GM18951 (cell line): ENCODE measurements at regions not wholly inside any gene's neighbourhood (a gene's known extent, or its start where the extent isn't known, plus 50 kb on each side); places are given as distances from the start of the nearest gene placed in this dataset.

Experiments
- POLR2A ChIP-seq: IDR thresholded peaks from 4 replicates; pipeline ENCODE4 v1.6.1; 2011; ENCODE audit warnings: mild to moderate bottlenecking; ENCODE audit not compliant: insufficient read length, insufficient read depth; ENCODE audit errors: extremely low read depth
- in situ Hi-C: fragments of 300-500 bp; cut with MboI; formaldehyde crosslinking; loops from one replicate; pipeline ENCODE4 v1.12.0; 2022; ENCODE audit warnings: low sequenced_read_pairs, mixed read lengths, inconsistent platforms; ENCODE audit not compliant: unreplicated experiment

DNA sequence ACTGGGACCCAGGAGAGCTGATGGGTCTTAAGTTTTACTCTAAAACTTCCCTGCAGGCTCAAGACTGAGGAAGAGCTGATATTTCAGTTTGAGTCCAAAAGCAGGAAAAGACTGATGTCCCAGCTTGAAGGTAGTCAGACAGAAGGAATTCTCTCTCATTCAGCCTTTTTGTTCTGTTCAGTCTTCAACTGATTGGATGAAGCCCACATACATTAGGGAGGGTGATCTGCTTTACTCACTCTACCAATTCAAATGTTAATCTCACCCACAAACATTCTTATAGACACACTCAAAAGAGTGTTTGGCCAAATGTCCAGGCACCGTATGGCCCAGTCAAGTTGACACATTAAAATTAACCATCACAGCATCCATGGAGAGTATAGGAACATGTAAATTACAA lies 173.5 kb downstream of the KCNRG start:
- no peak for TF ChIP-seq POLR2A

DNA sequence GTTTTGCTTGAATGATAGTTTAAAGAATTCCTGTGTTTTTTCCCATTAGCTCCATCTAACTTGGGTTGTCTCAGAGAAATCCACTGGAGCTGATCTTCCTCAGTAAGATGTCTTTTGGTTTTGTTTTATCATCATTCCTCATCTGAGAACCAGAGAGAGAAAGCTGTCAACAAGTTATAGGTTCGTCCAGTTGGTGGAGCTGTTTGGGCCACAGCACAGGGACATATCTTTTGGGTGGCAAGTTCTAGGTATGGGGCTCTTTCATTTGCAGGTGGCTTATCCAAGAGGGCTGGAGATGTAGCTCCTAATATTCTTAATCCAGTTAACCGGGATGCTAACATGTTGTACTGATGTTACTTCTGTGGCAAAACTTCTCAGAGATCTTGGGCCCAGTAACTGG lies 174.2 kb downstream of the KCNRG start:
- in situ Hi-C loops = no loop called here

More for the DNA sequence above, 173.5 kb downstream of the KCNRG start:
- in situ Hi-C loops = no loop called here

DNA sequence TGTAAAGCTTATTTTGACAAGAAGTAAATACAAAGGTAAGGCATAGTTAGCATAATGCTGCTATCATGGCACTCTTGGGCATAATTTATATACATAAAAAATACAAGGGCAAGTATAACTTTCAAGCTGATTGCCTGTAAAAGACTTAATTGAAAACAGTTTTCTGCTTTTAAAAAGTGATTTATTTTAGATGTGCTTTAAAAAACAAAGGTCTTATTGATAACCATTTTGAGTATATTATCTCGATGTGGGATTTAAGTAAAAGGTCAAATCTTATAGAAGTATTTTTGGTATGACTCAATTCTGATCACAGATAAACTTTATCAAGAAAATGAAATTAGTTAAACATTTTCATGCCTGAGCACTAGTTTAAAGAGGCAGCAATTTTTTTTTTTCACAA lies 175.8 kb downstream of the KCNRG start:
- in situ Hi-C loops = no loop called here
- no peak for TF ChIP-seq POLR2A

More for the DNA sequence above, 174.2 kb downstream of the KCNRG start:
- no peak for TF ChIP-seq POLR2A

DNA sequence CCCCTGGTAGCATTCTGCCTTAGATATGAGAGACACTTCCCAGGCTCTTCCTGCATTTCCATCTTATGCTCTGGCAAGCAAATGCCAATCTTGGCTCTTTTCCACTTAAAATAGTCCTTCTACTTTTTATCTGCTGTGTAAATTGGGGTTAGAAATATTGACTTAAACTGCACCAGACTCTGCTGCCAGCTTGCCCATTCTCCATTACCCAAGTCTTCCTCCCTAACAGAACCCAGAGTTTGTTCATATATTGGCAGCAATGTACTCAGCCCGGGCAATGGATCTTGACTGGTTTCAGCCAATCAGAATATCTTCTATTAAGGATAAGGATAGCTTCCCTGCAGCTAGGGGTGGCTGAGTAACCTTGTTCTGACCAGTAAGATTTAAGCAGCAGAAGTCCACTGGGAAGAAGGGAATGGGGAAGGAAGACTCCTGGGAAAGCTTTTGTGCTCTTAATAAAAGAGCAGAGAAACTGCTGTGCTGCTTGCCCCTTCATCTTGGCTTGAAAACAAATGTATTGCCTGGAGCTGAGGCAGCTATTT lies 177.1 kb downstream of the KCNRG start:
- in situ Hi-C loops = no loop called here
- no peak for TF ChIP-seq POLR2A

DNA sequence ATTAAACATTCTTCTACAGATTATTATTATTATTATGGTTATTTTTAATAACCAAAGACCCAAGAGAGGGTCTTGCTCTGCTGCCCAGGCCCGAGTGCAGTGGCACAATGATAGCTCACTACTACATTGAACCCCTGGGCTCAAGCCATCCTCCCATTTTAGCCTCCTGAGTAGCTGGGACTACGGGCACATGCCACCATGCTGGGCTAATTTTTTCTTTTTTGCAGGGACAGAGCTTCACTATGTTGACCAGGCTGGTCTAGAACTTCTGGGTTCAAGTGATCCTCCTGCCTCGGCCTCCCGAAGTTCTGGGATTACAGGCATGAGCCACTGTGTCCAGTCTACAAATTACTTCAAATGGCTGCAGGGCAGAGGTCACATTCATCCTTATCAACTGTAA lies 179.8 kb downstream of the KCNRG start:
- no peak for TF ChIP-seq POLR2A
- in situ Hi-C loops = no loop called here

DNA sequence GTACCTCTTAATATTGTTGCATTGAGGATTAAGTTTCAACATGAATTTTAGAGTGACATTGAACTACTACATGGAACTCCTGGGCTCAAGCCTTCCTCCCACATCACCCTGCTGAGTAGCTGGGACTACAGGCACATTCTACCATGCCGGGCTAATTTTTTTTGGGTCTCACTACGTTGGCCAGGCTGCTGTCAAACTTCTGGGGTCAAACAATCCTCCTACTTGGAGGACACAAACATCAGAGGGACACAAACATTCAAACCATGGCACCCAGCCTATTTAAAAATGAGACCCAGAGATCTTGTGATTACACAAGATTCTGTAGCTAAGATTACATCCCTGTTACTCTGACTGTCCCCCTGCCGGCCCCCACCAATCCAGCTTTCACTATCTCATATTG lies 180.9 kb downstream of the KCNRG start:
- TF ChIP-seq POLR2A = no peak
- in situ Hi-C loops = no loop called here

DNA sequence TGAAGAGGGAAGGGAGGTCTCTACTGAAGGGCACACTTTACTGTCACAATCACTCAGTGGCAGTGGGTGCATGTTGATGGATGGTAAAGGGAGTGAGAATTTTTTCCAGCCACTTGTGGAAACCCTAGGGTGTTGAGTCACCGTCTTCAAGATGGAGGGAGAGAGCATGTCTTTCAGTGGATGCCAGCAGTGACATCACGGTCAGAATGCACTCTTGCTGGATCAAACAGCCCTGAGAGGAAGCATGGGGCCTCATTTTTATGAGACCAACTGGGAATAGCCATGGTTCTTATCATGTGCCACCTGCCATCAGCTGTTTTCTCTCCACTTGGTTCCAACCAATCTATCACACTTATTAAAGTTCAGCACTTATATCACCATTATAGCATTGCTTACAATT lies 182.5 kb downstream of the KCNRG start:
- in situ Hi-C loops = no loop called here
- no peak for TF ChIP-seq POLR2A

DNA sequence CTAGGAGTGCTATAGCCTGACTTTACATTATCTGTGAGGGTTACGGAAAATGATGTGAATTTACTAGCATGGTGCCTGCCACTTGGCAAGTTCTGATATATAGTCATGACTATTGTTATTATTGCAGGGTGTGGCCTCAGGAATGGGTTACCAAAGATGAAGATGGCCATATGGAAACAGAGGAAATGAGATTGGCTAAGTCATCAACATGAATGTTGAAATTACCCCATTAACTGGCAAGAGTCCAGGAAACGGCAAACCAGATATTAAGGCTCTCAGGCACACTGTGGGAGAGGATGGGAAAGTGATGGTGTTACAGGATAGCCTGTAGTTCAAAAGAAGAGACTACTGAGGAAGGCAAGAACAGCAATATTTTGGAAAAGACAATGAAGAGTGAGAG lies 183.3 kb downstream of the KCNRG start:
- in situ Hi-C loops = no loop called here
- TF ChIP-seq POLR2A = no peak

DNA sequence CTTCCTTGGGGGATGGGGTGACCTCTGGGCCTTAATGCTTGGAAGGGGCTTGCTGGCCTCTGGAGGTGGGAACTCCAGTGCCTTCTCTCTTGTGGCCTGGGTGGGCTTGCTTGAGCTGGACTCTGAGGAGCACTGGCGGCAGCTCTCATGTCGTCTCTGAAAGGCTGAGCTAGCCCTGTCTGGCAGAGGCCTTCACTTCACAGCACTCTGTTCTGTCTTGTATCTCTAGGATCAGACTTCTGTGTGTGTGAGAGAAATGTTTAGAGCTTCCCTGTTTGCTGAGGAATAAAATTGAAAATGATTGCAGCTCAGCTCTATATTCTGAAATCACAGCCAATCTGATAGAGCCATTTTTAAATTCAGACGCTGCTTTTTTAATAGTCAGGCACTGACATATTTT lies 185.3 kb downstream of the KCNRG start:
- TF ChIP-seq POLR2A = no peak
- in situ Hi-C loops = no loop called here

DNA sequence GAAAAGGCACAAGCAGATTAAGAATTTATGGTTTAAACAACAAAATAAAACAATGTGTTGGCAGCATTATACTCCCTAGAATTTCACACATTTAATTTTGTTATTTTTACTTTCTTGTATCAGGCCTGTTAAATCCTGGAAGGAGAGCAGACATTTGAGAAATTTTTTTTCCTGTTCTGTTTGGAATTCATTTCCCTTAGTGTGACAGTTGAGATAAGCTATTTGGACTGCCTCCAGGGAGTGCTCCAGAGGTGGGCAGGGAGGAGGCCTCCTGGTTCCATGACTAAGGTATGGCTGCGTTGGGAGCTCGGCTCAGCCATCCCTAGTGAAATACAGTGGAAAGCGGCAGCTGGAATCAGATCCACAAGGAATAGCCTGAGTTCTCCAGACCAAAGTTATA lies 185.7 kb downstream of the KCNRG start:
- TF ChIP-seq POLR2A = no peak
- in situ Hi-C loops = no loop called here

DNA sequence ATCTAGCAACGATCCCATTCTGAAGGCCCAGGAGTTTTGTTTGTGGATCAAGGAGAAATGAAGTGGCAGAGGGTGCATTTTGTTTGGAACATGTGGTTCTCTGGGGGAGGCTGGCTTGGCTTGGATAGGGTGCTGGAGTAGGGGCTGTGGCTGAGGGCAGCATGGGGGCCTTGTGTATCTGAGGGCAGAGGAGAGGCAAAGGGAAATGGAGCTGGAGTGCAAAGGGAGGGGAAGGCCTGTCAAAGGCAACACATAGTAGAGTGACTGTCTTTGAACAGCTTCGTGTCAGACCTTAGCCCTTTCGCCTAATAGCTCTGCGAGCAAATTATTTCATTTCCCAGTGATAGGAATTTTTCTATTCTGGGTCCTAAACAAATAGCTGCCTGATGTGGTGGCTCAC lies 187.2 kb downstream of the KCNRG start:
- no peak for TF ChIP-seq POLR2A
- in situ Hi-C loops = no loop called here

DNA sequence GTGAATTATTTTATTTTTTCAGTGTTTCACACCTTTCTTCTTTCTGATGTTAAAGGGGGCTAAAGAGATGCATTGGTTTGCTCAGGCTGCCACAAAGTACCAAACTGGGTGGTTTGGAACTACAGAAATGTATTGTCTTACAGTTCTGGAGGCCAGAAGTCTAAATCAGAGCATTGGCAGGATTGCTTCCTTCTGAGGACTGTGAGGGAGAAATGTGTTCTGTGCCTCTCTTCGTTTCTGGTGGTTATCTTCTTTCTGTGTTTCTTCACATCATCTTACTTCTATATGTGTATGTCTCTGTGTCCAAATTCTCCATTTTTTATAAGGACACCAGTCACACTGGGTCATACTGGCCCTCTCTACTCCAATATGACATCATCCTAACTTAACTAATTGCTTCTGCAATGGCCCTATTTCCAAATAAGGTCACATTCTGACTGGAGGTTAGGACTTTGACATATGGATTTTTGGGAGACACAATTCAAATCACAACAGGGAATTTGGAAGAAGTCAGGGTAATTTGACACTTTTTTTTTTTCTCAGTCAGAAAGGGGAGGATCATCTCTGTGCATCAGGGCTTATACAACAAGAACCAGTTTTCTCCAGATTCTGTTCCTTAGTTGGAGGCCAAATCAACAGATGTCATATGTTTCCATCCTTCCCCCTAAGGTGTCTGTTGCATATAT lies 188.2 kb downstream of the KCNRG start:
- in situ Hi-C loops = no loop called here
- TF ChIP-seq POLR2A = no peak

DNA sequence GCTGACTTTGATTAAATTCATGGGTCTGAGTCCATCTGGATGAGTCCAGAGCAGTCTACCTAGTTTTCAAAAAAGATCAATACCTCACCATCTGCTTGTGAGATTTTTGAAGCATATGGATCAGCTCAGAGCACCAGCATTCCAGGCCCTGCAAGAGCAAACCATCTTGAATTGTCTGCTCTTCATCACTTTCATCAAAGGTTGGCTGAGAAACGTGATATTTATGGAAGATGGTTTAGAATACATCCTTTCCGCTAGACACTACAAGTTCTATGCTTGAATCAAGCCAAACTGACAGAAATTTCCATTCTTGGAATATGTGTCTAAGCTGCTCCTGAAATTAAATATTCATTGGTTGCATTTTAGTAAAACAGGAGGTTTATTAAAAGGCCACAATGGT lies 190.3 kb downstream of the KCNRG start:
- in situ Hi-C loops = no loop called here

DNA sequence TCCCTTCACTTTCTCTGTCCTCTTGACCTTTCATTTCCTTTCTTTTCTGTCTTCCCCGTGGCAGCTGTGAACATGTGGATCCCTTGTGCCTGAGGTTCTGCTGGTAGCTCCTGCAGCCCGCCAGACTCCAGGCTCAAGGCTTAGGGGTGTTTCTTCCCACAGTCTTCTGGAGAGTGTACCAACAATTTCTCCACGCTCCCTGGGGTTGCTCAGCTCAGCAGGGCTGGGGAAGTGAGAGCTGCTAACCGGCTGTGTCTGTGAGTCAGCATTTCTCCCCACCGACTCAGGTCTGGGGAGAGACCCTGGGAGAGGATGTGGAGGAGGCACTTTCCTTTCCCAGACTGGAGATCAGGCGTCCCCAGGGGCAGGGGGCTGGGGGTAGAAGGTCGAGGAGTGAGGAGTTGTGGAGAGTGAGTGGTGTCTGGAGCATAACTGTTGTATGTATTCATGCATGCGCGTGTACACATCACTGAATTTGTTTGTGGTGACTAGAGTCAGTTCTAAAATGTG lies 193.6 kb downstream of the KCNRG start:
- in situ Hi-C loops = no loop called here
- no peak for TF ChIP-seq POLR2A

More for the DNA sequence above, 190.3 kb downstream of the KCNRG start:
- TF ChIP-seq POLR2A = no peak
